ENCODE measurements at regions not wholly inside any gene's neighbourhood (a gene's known extent, or its start where the extent isn't known, plus 50 kb on each side); places are given as distances from the start of the nearest gene placed in this dataset.

GRCh38 chr6:141033101-141033500 is 1099.6 kb upstream of the GJE1 start:
- DNase-seq: no peak

GRCh38 chr6:141029908-141030307 is 1102.8 kb upstream of the GJE1 start:
- DNase-seq: no peak

DNA sequence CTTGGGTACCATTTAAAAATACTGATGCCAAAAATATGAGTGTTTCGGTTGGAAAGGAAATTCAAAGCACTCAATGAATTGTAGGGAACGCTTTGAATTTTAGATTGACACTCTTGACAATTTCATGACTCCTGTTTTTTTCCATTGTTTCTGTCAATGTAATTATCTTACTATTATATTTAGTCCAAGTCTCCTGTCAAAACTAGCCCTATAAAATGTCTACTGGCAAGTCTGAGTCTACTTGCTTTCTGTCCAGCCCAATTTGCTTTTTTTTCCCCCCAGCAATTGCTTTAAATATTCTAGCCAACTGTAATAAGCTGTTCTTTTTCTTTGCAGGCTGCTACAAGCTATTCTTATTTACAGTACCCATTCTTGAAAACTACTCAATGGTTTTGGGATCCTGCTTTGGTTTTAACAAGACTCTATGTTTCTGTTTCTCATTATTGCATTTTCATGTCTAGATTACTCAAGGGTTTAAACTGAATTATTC is 1103.9 kb upstream of the GJE1 start:
- DNase-seq: no peak

- no peak for DNase-seq
Observed at GRCh38 chr6:141026504-141026903, 1106.2 kb upstream of the GJE1 start.

GRCh38 chr6:141024526-141024925 is 1108.2 kb upstream of the GJE1 start:
- DNase-seq: no peak

- no peak for DNase-seq
Observed at GRCh38 chr6:141017941-141018340, 1114.8 kb upstream of the GJE1 start.

DNA sequence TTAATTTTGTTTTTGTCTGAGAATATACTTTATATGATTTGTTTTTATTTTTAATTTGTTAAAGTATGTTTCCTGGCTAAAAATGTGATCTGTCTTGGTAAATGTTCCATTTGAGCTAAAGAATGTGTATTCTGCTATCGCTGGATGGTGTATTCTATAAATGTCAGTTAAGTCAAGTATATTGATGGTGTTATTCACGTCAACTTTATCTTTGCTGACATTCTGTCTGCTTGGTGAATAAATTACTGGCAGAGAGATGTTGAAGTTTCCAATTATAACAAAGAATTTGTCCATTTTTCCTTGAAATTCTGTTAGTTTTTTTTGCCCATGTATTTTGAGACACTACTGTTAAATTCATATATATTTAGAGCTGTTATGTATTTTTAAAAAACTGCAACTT is 1131.8 kb upstream of the GJE1 start:
- no peak for DNase-seq

GRCh38 chr6:140993515-140993914 is 1139.2 kb upstream of the GJE1 start:
- DNase-seq: no peak

DNA sequence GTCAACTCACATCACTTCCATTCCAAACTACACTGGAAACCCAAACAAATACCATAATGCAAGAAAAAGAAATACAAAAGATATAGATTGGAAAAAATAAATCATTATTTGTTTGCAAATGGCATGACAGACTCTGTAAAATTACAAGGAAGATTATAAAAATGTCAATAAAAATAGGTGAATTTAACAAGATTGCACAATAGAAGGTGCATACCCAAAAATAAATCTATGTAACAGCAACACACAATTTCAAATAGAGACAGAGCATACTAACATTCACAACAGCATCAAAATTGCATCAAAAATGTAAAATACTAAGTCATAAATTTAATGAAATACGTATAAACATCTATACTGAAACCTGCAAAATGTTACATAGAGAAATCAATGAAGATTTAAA is 1140.0 kb upstream of the GJE1 start:
- DNase-seq: no peak

- DNase-seq: no peak
Observed at GRCh38 chr6:140988780-140989179, 1143.9 kb upstream of the GJE1 start.

DNA sequence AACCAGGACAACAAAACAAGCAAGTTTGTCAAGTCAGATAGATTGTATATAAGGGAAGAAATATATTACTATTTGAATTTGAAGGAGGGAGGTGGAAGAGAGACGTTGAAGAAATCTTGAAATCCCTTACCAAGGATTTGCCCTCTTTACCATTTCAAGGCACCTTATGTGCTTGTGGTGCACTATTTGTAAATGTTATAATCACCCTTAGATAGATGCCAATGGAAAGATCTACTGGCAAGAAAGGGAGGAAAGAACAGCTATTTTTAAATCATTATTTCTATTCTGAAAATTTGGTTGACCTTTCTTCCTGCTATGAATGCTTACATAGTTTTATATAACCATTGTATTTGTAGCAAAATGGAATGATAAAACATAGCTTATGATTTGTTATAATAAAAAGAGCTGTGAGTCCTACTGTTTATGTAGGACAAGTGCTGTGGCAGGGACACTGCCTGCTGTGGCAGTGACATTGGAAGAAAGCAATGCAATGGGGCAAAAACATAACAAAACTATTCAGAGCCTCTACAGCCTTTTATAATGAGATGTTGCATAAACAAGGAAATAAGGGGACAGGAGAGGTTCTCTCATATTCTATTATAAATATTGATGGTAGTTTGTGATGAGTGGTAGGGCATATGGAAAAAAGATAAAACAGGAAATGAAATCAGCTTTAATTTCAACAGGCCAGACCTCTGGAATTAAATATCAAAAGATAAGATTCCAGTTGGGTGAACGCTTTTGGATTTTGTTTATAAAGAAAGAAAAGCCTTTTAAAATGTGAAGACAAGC is 1145.2 kb upstream of the GJE1 start:
- DNase-seq: no peak

DNA sequence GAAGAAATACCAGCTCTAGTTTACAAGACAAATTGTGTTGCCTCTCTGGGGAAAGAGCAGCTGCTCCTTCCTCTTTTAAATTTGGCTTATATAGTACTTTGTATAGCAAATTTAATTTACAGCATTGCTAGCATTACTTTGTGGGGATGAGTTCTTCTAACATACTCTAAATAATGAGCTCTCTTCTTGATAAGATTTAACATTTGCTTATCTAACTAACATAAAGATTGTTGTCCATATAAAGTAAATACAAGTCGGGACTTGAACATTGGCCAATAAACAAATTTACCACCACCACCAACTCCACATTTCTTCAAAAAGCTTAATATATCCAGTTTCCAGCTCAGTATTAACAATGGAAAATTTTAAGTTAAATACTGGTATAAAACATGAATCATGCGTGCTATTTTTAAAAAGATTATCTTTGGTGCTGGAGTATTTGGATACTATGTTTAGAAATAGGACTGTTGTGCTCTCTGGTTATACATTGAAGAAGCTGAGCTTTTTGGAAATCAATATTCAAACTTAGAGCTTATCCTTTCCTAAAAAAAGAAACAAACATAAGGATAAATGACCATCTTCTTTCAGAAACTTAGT is 1146.9 kb upstream of the GJE1 start:
- DNase-seq: no peak

- DNase-seq: no peak
Observed at GRCh38 chr6:140980265-140980887, 1152.3 kb upstream of the GJE1 start.

DNA sequence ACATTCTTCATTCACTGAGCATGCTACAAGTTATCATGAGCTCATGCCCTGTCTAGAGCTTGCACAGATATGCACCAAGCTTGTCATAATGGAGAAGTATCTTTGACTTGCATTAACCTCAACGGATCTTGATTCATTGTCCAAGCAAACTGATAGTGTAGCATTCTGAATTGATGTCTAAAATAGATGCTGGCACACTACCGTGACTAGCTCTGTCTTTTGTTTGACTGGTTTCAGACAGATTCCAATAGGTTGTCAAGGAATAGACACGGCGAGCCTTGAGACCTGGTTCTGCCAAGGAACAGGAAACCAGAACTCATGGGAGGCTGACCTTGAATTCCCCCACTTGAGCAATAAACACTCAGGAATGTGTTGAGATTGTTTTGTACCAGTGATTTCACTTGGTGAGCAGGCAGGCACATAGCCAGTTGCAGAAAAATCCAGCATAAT is 1153.1 kb upstream of the GJE1 start:
- DNase-seq: no peak

GRCh38 chr6:140977403-140977802 is 1155.3 kb upstream of the GJE1 start:
- no peak for DNase-seq

DNA sequence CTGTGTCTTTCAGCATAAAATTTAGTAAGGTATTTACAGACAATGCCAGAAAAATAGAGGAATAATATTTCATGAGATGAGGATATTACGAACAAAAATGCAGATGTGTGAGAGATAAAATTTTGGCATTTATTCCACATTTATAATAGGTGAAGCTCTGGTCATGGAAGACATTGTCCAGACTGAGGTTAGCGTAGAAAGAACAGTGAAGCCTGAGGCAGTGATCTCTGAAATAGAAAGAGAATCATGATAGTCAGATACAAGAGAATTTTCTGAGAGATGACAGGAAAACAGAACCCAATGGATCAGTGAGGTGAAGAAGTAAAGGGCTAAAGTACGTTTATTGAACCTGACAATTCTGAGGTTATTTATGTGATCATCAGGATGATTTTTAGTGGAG is 1155.9 kb upstream of the GJE1 start:
- no peak for DNase-seq

GRCh38 chr6:140970485-140970884 is 1162.2 kb upstream of the GJE1 start:
- no peak for DNase-seq

DNA sequence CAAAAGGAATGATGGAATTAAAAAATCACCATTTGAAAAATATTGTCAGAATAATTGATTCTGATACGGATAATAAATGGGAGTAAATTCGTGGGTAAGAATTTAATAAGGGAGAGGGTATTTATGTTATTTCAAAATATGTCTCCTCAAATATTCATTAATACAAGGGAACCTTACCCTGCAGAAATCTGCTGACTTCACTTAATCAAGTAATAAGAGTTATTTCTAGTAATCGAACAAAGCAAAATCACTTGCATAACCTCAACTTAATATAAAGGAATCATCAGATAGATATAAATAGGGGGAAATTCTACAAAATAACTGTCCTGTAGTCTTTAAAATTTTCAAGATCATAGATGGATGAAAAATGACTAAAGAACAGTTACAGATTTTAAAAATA is 1164.7 kb upstream of the GJE1 start:
- DNase-seq: no peak

DNA sequence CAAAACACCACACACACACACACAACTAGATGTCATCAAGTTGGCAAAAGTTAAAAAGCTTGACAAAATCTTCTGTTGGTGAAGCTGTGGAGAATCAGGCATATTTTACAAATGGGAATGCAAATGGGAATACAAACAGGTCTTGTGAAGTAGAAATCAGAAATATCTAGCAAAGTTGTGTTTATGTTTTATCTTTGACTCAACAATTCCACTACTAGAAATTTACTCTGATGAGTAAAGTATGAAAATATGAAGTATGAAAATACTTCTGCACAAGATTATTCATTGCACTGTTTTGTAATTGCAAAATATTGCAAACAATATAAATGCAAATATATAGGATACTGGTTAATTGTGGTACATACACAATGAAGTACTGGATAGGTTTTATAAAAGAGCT is 1166.0 kb upstream of the GJE1 start:
- no peak for DNase-seq

DNA sequence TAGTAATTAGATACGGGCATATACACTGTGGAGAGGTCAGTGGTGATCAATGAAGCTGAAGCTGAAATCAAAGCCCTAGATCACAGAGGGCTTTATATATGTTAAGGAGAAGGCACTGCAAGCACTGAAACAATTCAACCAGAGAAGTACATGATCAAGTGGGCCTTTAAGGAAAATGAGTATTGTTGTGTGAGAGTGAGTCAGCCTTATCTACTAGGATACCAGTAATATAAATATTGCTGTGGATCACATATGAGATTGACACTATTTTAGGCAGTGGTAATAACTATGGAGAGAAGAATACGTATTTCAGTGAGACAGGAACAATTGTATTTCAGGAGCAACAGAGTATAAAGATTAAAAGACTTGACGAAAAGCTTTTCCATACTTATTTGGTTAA is 1172.2 kb upstream of the GJE1 start:
- no peak for DNase-seq

- no peak for DNase-seq
Observed at GRCh38 chr6:140957386-140957785, 1175.3 kb upstream of the GJE1 start.

DNA sequence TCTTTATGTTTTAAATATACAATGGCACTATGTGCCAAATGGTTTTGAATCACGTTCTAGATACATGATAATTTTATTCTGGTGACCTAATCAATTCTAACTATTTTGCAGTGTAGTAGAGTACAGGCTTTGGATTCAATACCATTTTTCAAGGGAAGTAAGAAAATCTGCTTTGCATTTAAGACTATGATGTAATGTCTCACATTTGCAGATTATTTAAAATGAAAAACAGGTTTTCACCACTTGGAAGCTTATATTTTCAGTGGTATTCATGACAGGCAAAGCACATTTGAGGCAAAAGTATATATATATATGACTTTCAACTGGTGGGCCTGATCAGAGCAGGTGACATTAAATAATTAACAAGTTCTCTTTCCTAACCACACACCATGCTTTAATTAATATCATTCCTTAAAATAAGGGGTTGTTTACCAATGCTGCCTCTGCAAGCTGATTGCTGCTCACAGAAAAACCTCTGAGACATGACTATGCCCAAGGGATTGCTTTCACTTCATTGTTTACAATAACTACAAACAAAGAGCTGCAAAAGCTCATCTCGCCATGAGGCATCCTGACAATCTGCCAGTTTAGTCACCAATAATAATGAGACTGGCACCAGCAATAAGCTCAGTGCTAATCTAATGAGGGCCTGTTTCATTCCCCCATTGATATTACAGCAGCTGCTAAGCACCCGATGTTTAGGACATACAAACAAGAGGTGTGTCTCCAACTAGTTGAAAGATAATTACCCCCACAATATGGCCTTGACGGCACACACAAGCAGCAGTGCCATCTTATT is 1176.0 kb upstream of the GJE1 start:
- no peak for DNase-seq

GRCh38 chr6:140940251-140940925 is 1192.3 kb upstream of the GJE1 start:
- DNase-seq: no peak

Measured in OCI-M1 (cell line).